Liver (tissue), 3 donors: ENCODE measurements at regions not wholly inside any gene's neighbourhood (a gene's known extent, or its start where the extent isn't known, plus 50 kb on each side); places are given as distances from the start of the nearest gene placed in this dataset.

Experiments used
- CTCF ChIP-seq: fragments of 150-350 bp; IDR thresholded peaks from 2 replicates; pipeline ENCODE4 v1.5.1; 2017; ENCODE audit warnings: improper control_type of control experiment, low read depth, low read length; ENCODE audit not compliant: missing input control
- GABPA ChIP-seq, 2 donors: IDR thresholded peaks in 1 of 2; conservative IDR thresholded peaks in 1 of 2; 2 replicates each; pipeline ENCODE4 v1.6.1; 2016; ENCODE audit warnings: antibody characterized with exemption in 2 of 2, mild to moderate bottlenecking in 1 of 2, moderate library complexity in 1 of 2
- JUND ChIP-seq, 2 donors: IDR thresholded peaks; 2 replicates each; pipeline ENCODE4 v1.6.1; 2016; ENCODE audit warnings: antibody characterized with exemption in 2 of 2
- MAX ChIP-seq: IDR thresholded peaks from 2 replicates; pipeline ENCODE4 v1.6.1; 2016; ENCODE audit warnings: antibody characterized with exemption
- RAD21 ChIP-seq, 2 donors: IDR thresholded peaks; 2 replicates each; pipeline ENCODE4 v1.6.1; 2016; ENCODE audit warnings: antibody characterized with exemption in 2 of 2, mild to moderate bottlenecking in 2 of 2
- REST ChIP-seq: IDR thresholded peaks from 2 replicates; pipeline ENCODE4 v1.6.1; 2016; ENCODE audit warnings: antibody characterized with exemption, mild to moderate bottlenecking
- SP1 ChIP-seq: IDR thresholded peaks from 2 replicates; pipeline ENCODE4 v1.6.1; 2018; ENCODE audit warnings: antibody characterized with exemption, mild to moderate bottlenecking
- YY1 ChIP-seq: IDR thresholded peaks from 2 replicates; pipeline ENCODE4 v1.6.1; 2016; ENCODE audit warnings: antibody characterized with exemption, mild to moderate bottlenecking
- ZBTB33 ChIP-seq: IDR thresholded peaks from 2 replicates; pipeline ENCODE4 v1.6.1; 2016; ENCODE audit warnings: antibody characterized with exemption
- donor health status: healthy.
- donor health status: healthy.

DNA sequence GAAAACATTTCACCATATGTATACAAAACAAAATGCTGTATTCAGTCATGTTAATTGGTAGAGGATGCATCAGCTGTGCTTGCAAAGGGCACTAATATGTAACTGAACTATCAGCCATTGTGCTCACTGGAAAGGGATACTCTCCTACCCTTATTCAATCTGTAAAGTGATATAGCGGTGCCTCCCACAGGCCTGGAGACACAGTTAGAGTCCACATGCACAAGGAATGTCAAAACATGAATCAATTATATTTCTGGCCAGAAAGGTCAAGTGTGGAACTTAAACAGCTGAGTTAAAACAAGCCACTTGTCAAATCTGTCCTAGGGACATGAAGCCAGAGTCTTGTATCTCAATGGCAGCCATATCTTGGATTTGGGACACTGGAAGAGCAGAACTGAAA, 71.2 kb upstream of the IZUMO3 start:
- TF ChIP-seq CTCF, result no peak
- no peak for TF ChIP-seq REST
- no peak for TF ChIP-seq YY1
- TF ChIP-seq GABPA (IDR thresholded peaks at IDR 0.05 in 1 of 2, conservative IDR thresholded peaks at IDR 0.05 in 1 of 2), result no peak
- no peak for TF ChIP-seq RAD21 (IDR thresholded peaks at IDR 0.05)
- TF ChIP-seq ZBTB33, result no peak
- no peak for TF ChIP-seq SP1
- TF ChIP-seq MAX, result no peak
- no peak for TF ChIP-seq JUND (IDR thresholded peaks at IDR 0.05)
